ENCODE measurements at regions not wholly inside any gene's neighbourhood (a gene's known extent, or its start where the extent isn't known, plus 50 kb on each side); places are given as distances from the start of the nearest gene placed in this dataset.

DNA sequence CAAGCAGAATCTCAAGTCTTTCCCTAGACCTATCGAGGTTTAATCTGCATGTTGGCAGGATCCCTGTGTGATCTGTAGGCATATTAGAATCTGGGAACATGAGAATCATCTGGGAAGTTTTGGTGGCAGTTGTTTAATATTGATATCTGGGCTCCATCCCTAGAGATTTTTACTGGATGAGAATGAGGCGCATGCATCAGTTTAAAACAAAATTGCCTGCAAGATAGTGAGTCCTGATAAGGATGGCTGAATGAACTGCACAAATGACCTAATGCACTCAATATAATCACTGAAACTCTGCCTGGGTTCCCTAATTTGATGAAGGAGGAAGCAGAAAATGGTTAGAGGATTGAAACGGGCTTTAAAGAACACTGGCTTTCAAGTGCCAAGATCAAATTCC lies 218.0 kb downstream of the FGFR2 start:
- TF ChIP-seq, protein P1, sequence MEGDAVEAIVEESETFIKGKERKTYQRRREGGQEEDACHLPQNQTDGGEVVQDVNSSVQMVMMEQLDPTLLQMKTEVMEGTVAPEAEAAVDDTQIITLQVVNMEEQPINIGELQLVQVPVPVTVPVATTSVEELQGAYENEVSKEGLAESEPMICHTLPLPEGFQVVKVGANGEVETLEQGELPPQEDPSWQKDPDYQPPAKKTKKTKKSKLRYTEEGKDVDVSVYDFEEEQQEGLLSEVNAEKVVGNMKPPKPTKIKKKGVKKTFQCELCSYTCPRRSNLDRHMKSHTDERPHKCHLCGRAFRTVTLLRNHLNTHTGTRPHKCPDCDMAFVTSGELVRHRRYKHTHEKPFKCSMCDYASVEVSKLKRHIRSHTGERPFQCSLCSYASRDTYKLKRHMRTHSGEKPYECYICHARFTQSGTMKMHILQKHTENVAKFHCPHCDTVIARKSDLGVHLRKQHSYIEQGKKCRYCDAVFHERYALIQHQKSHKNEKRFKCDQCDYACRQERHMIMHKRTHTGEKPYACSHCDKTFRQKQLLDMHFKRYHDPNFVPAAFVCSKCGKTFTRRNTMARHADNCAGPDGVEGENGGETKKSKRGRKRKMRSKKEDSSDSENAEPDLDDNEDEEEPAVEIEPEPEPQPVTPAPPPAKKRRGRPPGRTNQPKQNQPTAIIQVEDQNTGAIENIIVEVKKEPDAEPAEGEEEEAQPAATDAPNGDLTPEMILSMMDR (IDR thresholded peaks at IDR 0.05; ENCODE audit: poor library complexity), result no peak
- TF ChIP-seq EZH2 (IDR thresholded peaks at IDR 0.05; ENCODE audit: borderline replicate concordance), result no peak
